DOHH2 (cell line): ENCODE measurements at regions not wholly inside any gene's neighbourhood (a gene's known extent, or its start where the extent isn't known, plus 50 kb on each side); places are given as distances from the start of the nearest gene placed in this dataset.

Experiments used
- H3F3A ChIP-seq: fragments of 200-600 bp; sonication (generic), shearing (Covaris generic); 2 replicates; pipeline ENCODE4 v1.6.0; 2016; ENCODE audit warnings: antibody characterized with exemption, mild to moderate bottlenecking; ENCODE audit not compliant: control insufficient read depth, insufficient read depth
- H3K27ac ChIP-seq: fragments of 200-600 bp; sonication (generic); 2 replicates; pipeline ENCODE4 v1.5.1; 2014; ENCODE audit warnings: low read depth, mild to moderate bottlenecking, low read length, moderate library complexity
- H3K27me3 ChIP-seq: fragments of 200-600 bp; sonication (generic); 2 replicates; pipeline ENCODE4 v1.6.1; 2014; ENCODE audit warnings: mild to moderate bottlenecking, low read length, mixed read lengths; ENCODE audit not compliant: control insufficient read depth
- H3K36me3 ChIP-seq: fragments of 200-600 bp; sonication (generic); 2 replicates; pipeline ENCODE4 v1.6.1; 2014; ENCODE audit warnings: mild to moderate bottlenecking, low read length, moderate library complexity, mixed read lengths; ENCODE audit not compliant: control insufficient read depth
- H3K4me1 ChIP-seq: fragments of 200-600 bp; sonication (generic); 2 replicates; pipeline ENCODE4 v1.6.1; 2014; ENCODE audit warnings: mild to moderate bottlenecking, low read length, mixed read lengths; ENCODE audit not compliant: control insufficient read depth
- H3K4me2 ChIP-seq: fragments of 200-600 bp; sonication (generic); 2 replicates; pipeline ENCODE4 v1.6.0; 2014; ENCODE audit warnings: mild to moderate bottlenecking, low read length, moderate library complexity
- H3K4me3 ChIP-seq: fragments of 200-600 bp; sonication (generic); 2 replicates; pipeline ENCODE4 v1.5.1; 2014; ENCODE audit warnings: mild to moderate bottlenecking, low read length, mixed read lengths
- H3K79me2 ChIP-seq: fragments of 200-600 bp; sonication (generic); 2 replicates; pipeline ENCODE4 v1.6.1; 2014; ENCODE audit warnings: mild to moderate bottlenecking, low read length, mixed read lengths; ENCODE audit not compliant: control insufficient read depth
- H3K9me2 ChIP-seq: fragments of 200-600 bp; sonication (generic); replicated peaks from 2 replicates; pipeline ENCODE4 v1.6.1; 2014; ENCODE audit warnings: mild to moderate bottlenecking, low read length, mixed read lengths; ENCODE audit not compliant: control insufficient read depth
- H3K9me3 ChIP-seq: fragments of 200-600 bp; sonication (generic); 2 replicates; pipeline ENCODE4 v1.6.1; 2014; ENCODE audit warnings: antibody characterized with exemption, low read length, mixed read lengths; ENCODE audit not compliant: control insufficient read depth, insufficient read depth
- H4K20me1 ChIP-seq: fragments of 200-600 bp; sonication (generic); 2 replicates; pipeline ENCODE4 v1.6.0; 2014; ENCODE audit warnings: low read depth, mild to moderate bottlenecking, antibody characterized with exemption, low read length, moderate library complexity; ENCODE audit not compliant: control insufficient read depth, insufficient read depth
- CTCF ChIP-seq: fragments of 200-600 bp; sonication (generic); IDR thresholded peaks from one replicate; pipeline ENCODE4 v1.5.1; 2014; ENCODE audit warnings: antibody characterized with exemption, mild to moderate bottlenecking, low read depth, low read length; ENCODE audit not compliant: poor library complexity, severe bottlenecking
- EZH2phosphoT487 ChIP-seq: fragments of 200-600 bp; sonication (generic); IDR thresholded peaks from 2 replicates; pipeline ENCODE4 v1.6.1; 2017; ENCODE audit warnings: borderline replicate concordance, mild to moderate bottlenecking, antibody characterized with exemption, low read length, moderate library complexity, mixed read lengths

GRCh38 chr5:124160265-124160664 is 586.2 kb downstream of the ZNF608 start:
- no peaks in the 10 kb centered on the region for H3K27me3 ChIP-seq
- no peak overlapping the region for H3K27ac ChIP-seq
- no peak overlapping the region for H3K4me3 ChIP-seq
- H3K9me3 ChIP-seq: peaks cover under 1% of the 10 kb centered on the region
- TF ChIP-seq EZH2phosphoT487: no peak
- TF ChIP-seq CTCF: no peak
- H4K20me1 ChIP-seq: no peaks in the 10 kb centered on the region
- H3K9me2 ChIP-seq: no peaks in the 10 kb centered on the region
- no peaks in the 10 kb centered on the region for H3K36me3 ChIP-seq
- H3F3A ChIP-seq: no peaks in the 10 kb centered on the region
- H3K79me2 ChIP-seq: no peaks in the 10 kb centered on the region
- H3K4me1 ChIP-seq: peaks cover 18% of the 10 kb centered on the region
- no peak overlapping the region for H3K4me2 ChIP-seq

GRCh38 chr5:124157320-124157719 is 589.1 kb downstream of the ZNF608 start:
- peaks cover 9% of the 10 kb centered on the region for H3K4me1 ChIP-seq
- H4K20me1 ChIP-seq: no peaks in the 10 kb centered on the region
- H3K27me3 ChIP-seq: no peaks in the 10 kb centered on the region
- peak overlapping the region; percentile 28 for H3K4me3 ChIP-seq
- H3K4me2 ChIP-seq: peak overlapping the region; percentile 44
- no peak overlapping the region for H3K27ac ChIP-seq
- no peaks in the 10 kb centered on the region for H3K36me3 ChIP-seq
- H3K79me2 ChIP-seq: no peaks in the 10 kb centered on the region
- peaks cover 11% of the 10 kb centered on the region for H3K9me3 ChIP-seq
- no peaks in the 10 kb centered on the region for H3F3A ChIP-seq
- TF ChIP-seq EZH2phosphoT487 (no peak), CTCF (no peak)
- H3K9me2 ChIP-seq: no peaks in the 10 kb centered on the region

- no peaks in the 10 kb centered on the region for H3K27me3 ChIP-seq
- no peak overlapping the region for H3K4me3 ChIP-seq
- peaks cover 11% of the 10 kb centered on the region for H3K9me3 ChIP-seq
- no peak overlapping the region for H3K27ac ChIP-seq
- no peaks in the 10 kb centered on the region for H4K20me1 ChIP-seq
- no peak overlapping the region for H3K4me2 ChIP-seq
- H3F3A ChIP-seq: no peaks in the 10 kb centered on the region
- TF ChIP-seq EZH2phosphoT487 (no peak), CTCF (no peak)
- H3K4me1 ChIP-seq: peaks cover 9% of the 10 kb centered on the region
- H3K9me2 ChIP-seq: no peaks in the 10 kb centered on the region
- H3K79me2 ChIP-seq: no peaks in the 10 kb centered on the region
- H3K36me3 ChIP-seq: no peaks in the 10 kb centered on the region
These were observed 589.9 kb downstream of the ZNF608 start for GRCh38 chr5:124156415-124156996.
